ENCODE measurements at regions not wholly inside any gene's neighbourhood (a gene's known extent, or its start where the extent isn't known, plus 50 kb on each side); places are given as distances from the start of the nearest gene placed in this dataset.

GRCh38 chr2:142693171-142693950 is 184.1 kb upstream of the KYNU start:
- TF ChIP-seq GATA2 (IDR thresholded peaks at IDR 0.05; ENCODE audit: insufficient read depth, insufficient read length, low read depth, low read length) (no peak), POLR2A (IDR thresholded peaks at IDR 0.05; ENCODE audit: low read depth, low read length) (no peak), POLR2AphosphoS5 (IDR thresholded peaks at IDR 0.05; ENCODE audit: insufficient read depth, low read depth, low read length) (no peak), CTCF (IDR thresholded peaks at IDR 0.05; ENCODE audit: extremely low read depth in 1 of 2, insufficient read depth in 1 of 2, low read depth in 1 of 2, low read length in 2 of 2) (no peak), FOS (IDR thresholded peaks at IDR 0.05; ENCODE audit: borderline replicate concordance, insufficient read depth, low read length) (no peak), EZH2 (IDR thresholded peaks at IDR 0.05; ENCODE audit: borderline replicate concordance, low read depth, low read length, severe bottlenecking) (no peak), JUN (IDR thresholded peaks at IDR 0.05; ENCODE audit: borderline replicate concordance, insufficient read depth, insufficient read length, low read depth) (no peak), MYC (IDR thresholded peaks at IDR 0.05; ENCODE audit: low read depth, low read length) (no peak), MAX (IDR thresholded peaks at IDR 0.05; ENCODE audit: insufficient read depth, insufficient read length) (no peak)
- no TSS peak for BruUV-seq (replicated peaks)
- intact Hi-C loops (cut with micrococcal nuclease): loop anchor here (5.0 kb wide), 1 partner anchor 104 kb away; no protein-coding TSS in a partner anchor

More at GRCh38 chr2:142693171-142693950, 184.1 kb upstream of the KYNU start:
- Histone ChIP-seq H3K79me2 (ENCODE audit: control insufficient read depth, insufficient read depth, low read length) (no peaks in the 10 kb centered on the region), H3K27ac (ENCODE audit: insufficient read depth, low read depth, low read length) (no peak overlapping the region), H3K4me3 (replicated peaks in 1 of 3; ENCODE audit: insufficient read depth in 1 of 3, low read depth in 1 of 3, low read length in 3 of 3) (no peak overlapping the region), H3K9me3 (replicated peaks; ENCODE audit: control insufficient read depth, insufficient read depth, low read length) (no peaks in the 10 kb centered on the region), H3K4me1 (ENCODE audit: control insufficient read depth, extremely low read depth, insufficient read depth, low read length) (no peaks in the 10 kb centered on the region), H3K36me3 (ENCODE audit: control insufficient read depth in 2 of 2, extremely low read depth in 1 of 2, insufficient read depth in 2 of 2, low read length in 2 of 2) (no peaks in the 10 kb centered on the region), H3K27me3 (ENCODE audit: control insufficient read depth in 2 of 2, insufficient read depth in 2 of 2, low read length in 2 of 2) (no peaks in the 10 kb centered on the region), H3K4me2 (ENCODE audit: insufficient read depth, low read length) (no peak overlapping the region), H4K20me1 (replicated peaks; ENCODE audit: control insufficient read depth, extremely low read depth, insufficient read depth, low read length) (no peaks in the 10 kb centered on the region), H2AFZ (ENCODE audit: low read depth, low read length) (no peak overlapping the region), H3K9me1 (replicated peaks; ENCODE audit: control insufficient read depth, extremely low read depth, insufficient read depth, low read length) (no peaks in the 10 kb centered on the region), H3K9ac (replicated peaks; ENCODE audit: extremely low read depth, insufficient read depth, low read length) (no peak overlapping the region)
- dilution Hi-C loops (cut with MboI; ENCODE audit: extremely low pct_ligation_motif_present, low sequenced_read_pairs): no loop called here
- POLR2A ChIA-PET: no interaction called here
- CTCF ChIA-PET: interaction anchor here (1.0 kb wide), 1 partner anchor 10 kb away, joined by 3 read pairs; no protein-coding TSS in a partner anchor
- DNase-seq (ENCODE audit: low read depth, low spot score) (no peak), FAIRE-seq (no peak)

Data from endothelial cell of umbilical vein (primary cell).